Upper lobe of right lung (tissue), 1 donor: ENCODE measurements at regions not wholly inside any gene's neighbourhood (a gene's known extent, or its start where the extent isn't known, plus 50 kb on each side); places are given as distances from the start of the nearest gene placed in this dataset.

Experiments
- ATAC-seq: fragments of 200-7000 bp; cut with Tn5 transposase; one replicate; pipeline ENCODE4 v1.9.1; 2020; ENCODE audit warnings: mild to moderate bottlenecking, moderate library complexity
- DNase-seq: peaks from one replicate; pipeline ENCODE4 v3.0.0-alpha.2; 2020
- H3K27ac ChIP-seq: fragments of 200-600 bp; one replicate; pipeline ENCODE4 v1.8.0; 2022
- H3K27me3 ChIP-seq: fragments of 200-600 bp; one replicate; pipeline ENCODE4 v1.8.0; 2022; ENCODE audit warnings: mild to moderate bottlenecking
- H3K36me3 ChIP-seq: fragments of 200-600 bp; one replicate; pipeline ENCODE4 v1.8.0; 2022
- H3K4me1 ChIP-seq: fragments of 200-600 bp; one replicate; pipeline ENCODE4 v1.8.0; 2022
- H3K4me3 ChIP-seq: fragments of 200-600 bp; one replicate; pipeline ENCODE4 v1.8.0; 2022; ENCODE audit warnings: mild to moderate bottlenecking
- H3K9me3 ChIP-seq: fragments of 200-600 bp; one replicate; pipeline ENCODE4 v1.8.0; 2022
- intact Hi-C: fragments of 100-400 bp; cut with DNase I; formaldehyde crosslinking; loops from one replicate; pipeline ENCODE4 v1.11.0; 2022
- TF ChIP-seq, protein P1 (sequence below): fragments of 200-600 bp; IDR thresholded peaks from one replicate; pipeline ENCODE4 v1.8.0; 2022; ENCODE audit warnings: antibody characterized with exemption
- donor health status: DM: no; HTN: yes; CAD: no; lungs with severe emphysema.

DNA sequence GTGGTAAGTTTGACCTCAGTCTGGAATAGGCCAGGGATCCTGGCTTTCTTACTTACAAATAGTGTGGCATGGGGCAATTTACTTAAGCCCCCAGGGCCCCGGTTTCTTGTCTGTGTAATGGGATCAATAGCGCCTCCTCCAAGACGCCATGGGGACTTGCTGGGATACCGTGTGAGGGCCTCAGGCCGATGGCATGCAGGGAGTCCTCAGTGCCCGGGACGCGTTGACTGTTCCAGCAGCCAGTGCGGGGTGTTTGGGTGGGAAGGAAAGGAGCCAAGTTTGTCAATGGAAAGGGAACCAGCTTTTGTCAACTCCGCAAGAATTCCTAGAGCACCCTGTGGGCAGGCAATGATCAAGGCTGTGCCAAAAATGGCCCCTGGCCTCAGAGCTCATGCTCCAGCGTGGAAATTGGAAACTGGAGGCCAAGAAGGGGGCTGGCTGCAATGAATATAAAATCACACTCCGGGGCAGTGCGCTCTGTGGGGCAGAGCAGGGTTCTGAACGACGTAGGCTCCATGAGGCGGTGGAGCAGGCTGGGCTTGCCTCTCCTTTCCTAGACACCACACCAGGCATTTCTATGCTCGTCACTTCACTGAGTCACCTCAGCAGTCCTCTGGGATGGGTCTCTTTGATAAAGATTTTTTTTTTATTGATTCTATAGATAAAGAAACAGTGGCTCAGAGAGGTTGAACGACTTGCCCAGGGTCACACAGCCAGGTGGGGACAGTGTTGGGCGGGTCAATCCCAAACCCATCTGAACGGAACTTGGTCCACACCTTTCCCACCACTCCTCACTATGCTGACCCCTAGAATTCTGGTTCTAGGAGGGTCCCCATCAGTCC lies 56.7 kb upstream of the ASAP2 start:
- no peaks in the 10 kb centered on the region for H3K27me3 ChIP-seq
- TF ChIP-seq, protein P1, sequence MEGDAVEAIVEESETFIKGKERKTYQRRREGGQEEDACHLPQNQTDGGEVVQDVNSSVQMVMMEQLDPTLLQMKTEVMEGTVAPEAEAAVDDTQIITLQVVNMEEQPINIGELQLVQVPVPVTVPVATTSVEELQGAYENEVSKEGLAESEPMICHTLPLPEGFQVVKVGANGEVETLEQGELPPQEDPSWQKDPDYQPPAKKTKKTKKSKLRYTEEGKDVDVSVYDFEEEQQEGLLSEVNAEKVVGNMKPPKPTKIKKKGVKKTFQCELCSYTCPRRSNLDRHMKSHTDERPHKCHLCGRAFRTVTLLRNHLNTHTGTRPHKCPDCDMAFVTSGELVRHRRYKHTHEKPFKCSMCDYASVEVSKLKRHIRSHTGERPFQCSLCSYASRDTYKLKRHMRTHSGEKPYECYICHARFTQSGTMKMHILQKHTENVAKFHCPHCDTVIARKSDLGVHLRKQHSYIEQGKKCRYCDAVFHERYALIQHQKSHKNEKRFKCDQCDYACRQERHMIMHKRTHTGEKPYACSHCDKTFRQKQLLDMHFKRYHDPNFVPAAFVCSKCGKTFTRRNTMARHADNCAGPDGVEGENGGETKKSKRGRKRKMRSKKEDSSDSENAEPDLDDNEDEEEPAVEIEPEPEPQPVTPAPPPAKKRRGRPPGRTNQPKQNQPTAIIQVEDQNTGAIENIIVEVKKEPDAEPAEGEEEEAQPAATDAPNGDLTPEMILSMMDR, result no peak
- intact Hi-C loops, result no loop called here
- H3K9me3 ChIP-seq, result no peaks in the 10 kb centered on the region
- H3K4me1 ChIP-seq, result peaks cover 10% of the 10 kb centered on the region
- ATAC-seq (no peak), DNase-seq (no peak)
- no peak overlapping the region for H3K4me3 ChIP-seq
- H3K36me3 ChIP-seq, result no peaks in the 10 kb centered on the region
- no peak overlapping the region for H3K27ac ChIP-seq

DNA sequence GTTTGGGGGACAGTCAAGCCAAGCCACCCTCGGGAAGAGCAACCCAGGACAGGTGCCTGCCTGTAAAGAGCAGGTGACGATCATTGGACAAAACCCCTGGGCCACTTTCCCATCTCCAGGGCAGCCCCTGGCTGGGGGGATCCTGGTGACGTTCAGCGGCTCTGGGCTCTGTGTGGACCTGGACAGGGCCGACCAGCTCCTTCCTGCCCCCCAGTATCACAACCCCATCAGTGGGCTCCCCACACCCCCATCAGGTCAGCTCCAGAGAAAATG lies 57.3 kb upstream of the ASAP2 start:
- TF ChIP-seq, protein P1, result no peak
- intact Hi-C loops, result no loop called here
- DNase-seq, result no peak
- Histone ChIP-seq H3K4me3 (no peak overlapping the region), H3K4me1 (peaks cover 10% of the 10 kb centered on the region), H3K27me3 (no peaks in the 10 kb centered on the region), H3K27ac (no peak overlapping the region), H3K36me3 (no peaks in the 10 kb centered on the region), H3K9me3 (no peaks in the 10 kb centered on the region)
- ATAC-seq, result no peak

DNA sequence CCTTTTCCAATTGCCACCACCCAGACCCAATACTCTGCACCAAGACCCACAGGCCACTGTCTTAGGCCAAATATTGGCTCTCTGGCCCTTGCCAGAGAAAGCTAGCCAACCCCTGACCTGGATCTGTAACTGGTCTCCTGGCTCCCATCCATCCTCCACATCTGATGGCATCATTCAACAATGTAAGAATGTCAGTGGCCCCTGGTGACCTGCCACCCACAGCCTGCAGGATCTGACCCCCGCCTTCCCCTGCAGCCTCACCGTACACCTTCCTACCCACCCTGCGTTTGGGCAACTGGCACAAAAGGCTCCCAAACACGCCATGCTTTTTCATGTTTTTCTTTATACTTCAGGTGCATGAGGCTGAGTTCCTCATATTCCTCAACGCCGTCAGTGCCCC lies 60.0 kb upstream of the ASAP2 start:
- no peak overlapping the region for H3K4me3 ChIP-seq
- H3K27ac ChIP-seq, result no peak overlapping the region
- no peaks in the 10 kb centered on the region for H3K36me3 ChIP-seq
- peaks cover 6% of the 10 kb centered on the region for H3K4me1 ChIP-seq
- intact Hi-C loops, result no loop called here
- TF ChIP-seq, protein P1, result no peak
- DNase-seq (no peak), ATAC-seq (no peak)
- no peaks in the 10 kb centered on the region for H3K9me3 ChIP-seq
- H3K27me3 ChIP-seq, result no peaks in the 10 kb centered on the region

DNA sequence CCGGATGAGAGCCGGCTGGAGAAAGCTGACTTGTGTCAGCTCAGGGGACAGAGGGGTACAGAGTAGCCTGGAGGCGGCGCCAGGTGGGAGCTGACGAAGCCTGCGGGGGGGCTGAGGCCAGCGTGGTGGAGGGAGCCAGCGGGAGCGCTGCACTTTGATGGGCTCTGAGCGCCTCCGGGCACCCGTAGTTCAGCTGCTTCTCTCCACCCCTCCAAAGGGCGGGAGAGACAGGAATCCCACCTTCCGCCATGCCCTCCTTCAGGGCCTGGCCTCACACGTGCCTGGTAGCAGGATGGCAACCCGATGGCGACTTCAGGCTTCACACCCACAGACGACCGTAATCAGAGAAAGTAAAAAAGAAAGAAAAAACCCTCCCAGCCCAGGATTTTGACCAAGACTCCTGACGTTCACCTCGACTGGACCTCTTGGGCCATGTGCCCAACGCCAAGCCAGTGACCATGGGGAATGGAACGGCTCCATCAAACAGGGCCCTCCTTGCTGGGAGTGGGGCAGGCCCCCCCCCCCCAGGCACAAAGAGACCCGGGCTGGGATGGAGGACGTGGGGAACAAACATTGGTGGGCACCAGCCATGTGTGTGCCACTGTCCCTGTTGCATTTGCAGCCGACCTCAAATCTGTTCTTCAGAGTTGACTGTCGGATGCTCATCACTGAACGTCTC lies 60.7 kb upstream of the ASAP2 start:
- no peak for ATAC-seq
- intact Hi-C loops, result no loop called here
- TF ChIP-seq, protein P1, result no peak
- H3K4me3 ChIP-seq, result no peak overlapping the region
- no peaks in the 10 kb centered on the region for H3K9me3 ChIP-seq
- H3K4me1 ChIP-seq, result peaks cover 6% of the 10 kb centered on the region
- no peaks in the 10 kb centered on the region for H3K27me3 ChIP-seq
- no peaks in the 10 kb centered on the region for H3K36me3 ChIP-seq
- no peak overlapping the region for H3K27ac ChIP-seq
- DNase-seq, result no peak

DNA sequence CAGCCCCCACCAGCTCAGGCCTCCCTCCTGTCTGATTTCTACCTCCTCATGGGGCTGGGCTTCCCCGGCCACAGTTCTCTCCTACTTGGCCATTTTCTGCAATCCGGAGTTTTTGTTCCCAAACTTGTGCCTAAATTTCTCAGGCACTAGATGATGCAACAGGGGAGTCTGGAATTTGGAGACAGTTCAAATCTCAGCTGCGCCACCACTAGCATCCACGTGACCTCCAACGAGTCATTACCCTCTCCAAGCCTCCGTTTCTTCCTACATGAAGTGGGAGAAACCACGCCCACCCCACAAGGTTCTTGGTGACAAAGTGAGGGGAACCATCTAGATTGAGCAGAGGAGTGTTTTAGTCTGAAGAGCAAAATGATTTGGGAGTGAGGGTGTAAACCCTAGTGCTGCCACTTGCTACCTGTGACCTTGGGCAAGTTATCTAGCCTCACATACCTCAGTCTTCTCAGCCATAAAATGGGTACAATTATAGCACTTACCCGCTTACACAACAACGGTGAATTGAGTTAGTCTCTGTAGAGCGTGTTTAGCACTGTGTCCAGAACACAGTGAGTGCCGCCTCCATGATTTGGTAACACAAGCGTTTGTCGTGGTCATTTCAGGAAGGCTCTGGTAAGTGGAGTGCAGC lies 61.4 kb upstream of the ASAP2 start:
- H3K9me3 ChIP-seq, result no peaks in the 10 kb centered on the region
- peaks cover 6% of the 10 kb centered on the region for H3K4me1 ChIP-seq
- H3K4me3 ChIP-seq, result no peak overlapping the region
- H3K27ac ChIP-seq, result no peak overlapping the region
- no peaks in the 10 kb centered on the region for H3K27me3 ChIP-seq
- no peaks in the 10 kb centered on the region for H3K36me3 ChIP-seq
- ATAC-seq (peak; percentile 9), DNase-seq (no peak)
- TF ChIP-seq, protein P1, result no peak
- intact Hi-C loops, result no loop called here
